ENCODE measurements at regions not wholly inside any gene's neighbourhood (a gene's known extent, or its start where the extent isn't known, plus 50 kb on each side); places are given as distances from the start of the nearest gene placed in this dataset.

DNA sequence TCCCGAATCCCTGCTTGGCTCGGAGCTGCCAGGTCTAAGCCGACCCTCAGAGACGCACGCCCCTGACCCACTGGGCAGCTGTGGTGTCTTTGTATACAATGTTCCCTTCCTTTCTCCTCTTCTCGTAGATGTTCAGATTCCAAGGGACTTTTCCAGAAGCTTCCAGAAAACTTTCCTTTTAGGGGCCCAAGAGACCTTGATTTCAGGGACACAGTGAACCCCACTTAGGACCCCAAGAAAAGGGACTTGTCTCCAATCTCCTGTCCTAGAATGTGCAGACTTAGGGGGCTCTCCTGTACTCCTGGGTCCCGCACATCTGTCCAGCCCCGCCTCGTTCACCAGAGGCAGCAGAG, 103.5 kb downstream of the EDN3 start:
- DNase-seq, result no peak

DNA sequence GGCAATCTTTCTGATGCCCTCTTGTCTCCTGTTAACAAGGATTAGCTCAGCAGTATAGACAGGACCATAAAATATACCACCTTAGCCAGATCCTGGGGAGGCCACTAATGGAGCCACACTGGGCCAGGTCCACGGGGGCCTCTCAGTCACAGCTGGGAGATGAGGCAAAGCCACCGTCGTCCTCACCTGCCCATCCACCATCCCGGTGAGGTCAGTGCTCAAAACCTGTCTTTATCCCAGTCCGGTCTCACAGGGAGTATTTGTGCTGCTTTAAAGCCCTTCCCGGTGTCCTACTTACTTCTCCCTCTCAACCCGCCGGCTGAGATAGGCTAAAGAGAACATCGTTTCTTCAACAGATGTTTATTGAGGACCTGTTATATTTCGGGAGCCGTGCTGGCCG, 104.3 kb downstream of the EDN3 start:
- DNase-seq, result no peak

DNA sequence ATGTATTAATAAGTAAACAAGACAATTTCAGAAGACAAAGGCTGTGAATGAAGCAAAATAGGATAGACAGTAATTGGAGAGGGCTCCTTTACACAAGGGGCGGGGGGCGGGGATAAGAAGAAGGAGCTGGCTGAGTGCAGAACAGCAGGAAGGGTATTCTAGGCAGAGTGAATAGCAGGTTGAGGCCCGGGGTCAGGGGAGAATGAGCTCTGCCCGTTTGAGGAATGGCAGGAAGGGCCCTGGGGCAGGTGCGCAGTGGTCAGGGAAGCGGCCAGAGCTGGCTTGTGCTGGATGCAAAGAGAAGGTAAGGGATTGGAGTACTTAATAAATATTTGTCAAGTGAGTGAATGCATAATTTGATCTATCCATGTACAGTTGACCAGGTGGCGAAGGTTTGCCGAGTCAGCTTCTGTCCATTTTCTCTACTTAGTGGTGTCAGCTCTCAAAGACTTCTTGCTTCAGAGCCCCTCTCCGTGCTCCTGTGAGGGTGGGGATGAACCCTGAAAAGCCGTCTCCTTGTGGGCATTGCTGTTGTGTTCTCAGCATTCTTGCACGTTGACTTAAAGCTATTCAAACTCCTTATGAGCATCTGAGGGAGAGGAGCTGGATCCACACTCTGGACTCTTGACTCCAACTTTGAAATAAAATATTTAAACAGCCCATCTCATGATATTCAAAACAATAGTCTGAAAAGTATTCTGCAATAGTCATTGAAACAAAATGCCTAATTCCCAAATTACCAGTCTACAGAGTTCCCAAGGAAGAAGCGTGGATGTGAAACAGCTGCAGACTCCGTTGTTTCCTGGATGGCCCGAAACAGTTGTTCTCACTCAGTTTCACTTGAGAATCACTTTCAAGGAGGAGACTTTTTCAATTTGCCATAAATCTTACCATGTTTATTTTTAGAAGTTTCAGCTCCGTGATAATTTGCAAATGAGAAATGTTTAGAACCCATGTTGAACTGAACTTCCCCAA, 105.1 kb downstream of the EDN3 start:
- no peak for DNase-seq

DNA sequence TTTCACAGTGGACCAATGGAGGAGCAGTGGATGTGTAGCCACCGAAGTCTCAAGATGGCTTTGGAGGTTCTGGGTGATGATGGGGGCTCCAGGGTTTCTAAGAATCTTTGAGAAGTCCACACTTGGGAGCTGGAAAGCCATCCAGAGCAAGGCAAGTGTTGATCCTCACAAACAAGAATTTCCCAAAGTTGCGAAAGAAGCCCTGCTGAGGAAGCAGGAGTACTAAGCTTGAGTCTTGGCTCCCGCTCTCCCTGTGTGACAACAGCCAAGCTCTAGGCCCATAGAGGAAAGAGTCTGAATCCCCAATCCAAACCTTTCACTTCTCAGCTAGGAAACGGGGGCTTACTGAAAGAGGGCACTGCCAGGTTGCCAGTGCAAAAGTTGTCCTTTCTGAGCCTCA, 106.0 kb downstream of the EDN3 start:
- no peak for DNase-seq

DNA sequence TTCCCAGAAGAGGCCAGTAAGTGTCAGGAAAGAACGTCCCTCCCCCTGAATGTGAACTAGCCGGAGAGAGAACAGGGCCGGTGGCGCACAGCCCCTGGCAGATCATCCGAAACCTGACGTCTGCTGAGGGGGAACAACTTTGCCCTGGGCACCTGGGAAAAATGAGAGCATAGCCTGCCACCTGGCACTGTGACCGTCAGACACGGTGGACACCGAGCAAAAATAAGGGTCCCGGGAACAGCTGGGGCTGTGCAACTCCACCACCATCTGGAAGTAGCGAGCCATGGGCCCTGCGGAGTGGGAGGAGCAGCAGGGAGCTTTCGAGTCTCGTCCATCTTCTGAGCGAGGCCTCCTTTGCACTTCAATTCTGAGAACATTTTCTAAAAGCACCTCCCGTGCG, 110.8 kb downstream of the EDN3 start:
- no peak for DNase-seq

DNA sequence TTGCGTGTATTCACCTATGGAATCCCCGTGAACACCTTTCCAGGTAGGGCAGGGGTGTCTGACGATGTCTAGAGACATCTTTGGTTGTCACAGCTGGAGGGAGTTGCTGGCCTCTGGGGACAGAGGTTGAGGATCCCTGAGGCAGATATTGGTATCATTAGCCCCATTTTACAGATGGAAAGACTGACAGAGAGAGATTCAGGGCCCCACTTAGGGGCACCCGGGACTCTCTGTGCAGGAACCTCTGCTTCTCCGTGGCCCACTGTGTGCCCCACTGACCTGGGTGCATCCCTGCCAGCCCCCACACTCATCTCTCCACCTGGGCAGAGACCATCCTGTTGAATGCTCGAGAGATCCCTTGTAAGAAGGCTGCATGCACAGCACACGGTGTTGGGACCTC, 111.2 kb downstream of the EDN3 start:
- no peak for DNase-seq

DNA sequence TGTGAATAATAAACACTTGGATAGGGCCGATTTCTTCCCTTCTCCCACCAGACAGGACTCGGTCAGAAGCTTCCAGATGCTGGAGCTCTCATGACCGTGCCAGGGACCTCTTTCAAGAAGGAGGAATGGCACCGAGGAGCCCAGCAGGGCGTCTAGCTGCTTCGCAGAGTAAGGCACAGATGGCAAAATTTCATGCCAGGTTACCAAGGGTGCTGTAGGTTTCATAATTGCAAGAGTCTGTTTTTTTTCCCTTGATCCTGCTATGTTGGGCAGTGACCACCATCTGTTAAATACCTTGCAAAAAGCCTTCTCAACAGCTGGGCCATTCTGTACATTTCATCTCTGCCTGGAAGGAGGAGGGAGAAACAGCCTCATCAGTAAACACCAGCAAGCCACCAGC, 111.8 kb downstream of the EDN3 start:
- DNase-seq, result no peak

DNA sequence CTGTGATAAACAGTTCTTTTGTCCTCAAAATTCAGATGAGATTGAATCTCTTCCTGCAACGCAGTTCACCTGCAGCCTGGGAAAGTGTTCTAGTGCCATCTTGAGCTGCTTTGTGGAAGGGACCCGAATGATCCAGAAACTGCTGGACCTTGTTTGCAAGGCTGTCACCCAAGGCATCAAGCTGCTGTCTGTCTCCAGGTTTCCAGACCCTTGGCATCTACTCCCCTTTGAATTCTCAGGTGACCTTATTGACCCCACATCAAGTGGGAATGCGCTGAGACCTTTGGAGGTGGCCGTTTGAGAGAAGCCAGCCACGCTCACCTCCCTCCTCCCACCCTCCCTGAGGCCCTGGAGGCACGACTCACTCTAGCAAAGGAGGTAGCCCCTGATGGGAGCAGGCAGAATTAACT, 112.5 kb downstream of the EDN3 start:
- DNase-seq, result no peak

DNA sequence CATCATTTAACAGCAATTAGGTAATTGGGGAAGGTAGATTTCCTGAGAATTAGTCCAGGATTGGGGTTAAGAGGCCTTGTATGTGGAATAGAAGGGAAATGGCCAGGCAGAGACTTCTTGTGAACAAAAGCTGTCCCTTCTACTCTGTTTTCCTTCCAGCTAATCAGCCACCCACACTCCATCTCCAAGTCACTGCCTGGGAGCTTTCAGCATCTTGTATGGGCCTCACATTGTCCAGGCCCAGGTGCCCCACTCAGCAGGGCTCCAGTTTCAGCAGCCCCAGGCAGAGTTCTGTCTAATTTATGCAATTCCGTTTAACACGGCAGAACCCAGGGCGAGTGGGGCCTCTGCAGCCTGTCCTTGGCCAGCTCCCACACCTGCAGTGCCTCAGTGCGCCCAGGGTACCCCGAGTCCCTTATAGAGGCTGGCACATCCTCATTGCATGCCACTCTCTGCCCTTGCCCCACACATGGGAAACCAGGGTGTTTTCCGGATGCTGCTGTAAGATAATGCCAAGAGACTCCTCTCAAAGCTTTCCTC, 113.0 kb downstream of the EDN3 start:
- DNase-seq, result no peak

DNA sequence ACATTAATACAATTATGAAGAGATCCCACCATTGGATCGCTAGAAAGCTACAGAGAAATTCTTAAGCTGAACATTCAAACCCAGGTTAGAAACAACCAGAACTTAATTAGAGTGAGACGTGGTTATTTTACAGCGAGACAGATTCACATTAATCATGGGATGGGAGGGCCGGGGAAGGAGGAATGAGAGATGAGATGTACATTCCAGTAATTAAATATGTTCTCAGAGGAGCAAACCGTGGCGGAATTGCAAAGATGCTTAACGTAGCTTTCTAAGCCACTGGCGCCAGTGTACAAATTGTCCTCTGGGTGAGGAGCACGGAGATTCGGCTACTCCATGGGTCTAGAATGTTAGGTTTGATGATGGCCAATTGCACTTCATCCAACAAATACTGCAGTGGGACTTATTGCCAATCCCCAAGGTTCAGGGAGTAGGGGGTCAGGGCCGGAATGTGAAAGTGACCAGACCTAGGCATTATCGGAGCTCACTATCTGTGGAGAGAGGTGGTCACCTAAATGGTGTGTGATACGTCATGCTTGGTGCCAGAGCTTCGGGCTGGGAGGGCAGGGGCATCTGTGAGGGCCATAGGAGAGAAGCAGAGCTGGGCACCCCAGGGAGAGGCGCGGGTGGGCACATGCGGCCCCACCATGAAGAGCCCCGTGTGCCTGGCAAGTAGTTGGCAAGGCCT, 114.7 kb downstream of the EDN3 start:
- DNase-seq, result no peak

DNA sequence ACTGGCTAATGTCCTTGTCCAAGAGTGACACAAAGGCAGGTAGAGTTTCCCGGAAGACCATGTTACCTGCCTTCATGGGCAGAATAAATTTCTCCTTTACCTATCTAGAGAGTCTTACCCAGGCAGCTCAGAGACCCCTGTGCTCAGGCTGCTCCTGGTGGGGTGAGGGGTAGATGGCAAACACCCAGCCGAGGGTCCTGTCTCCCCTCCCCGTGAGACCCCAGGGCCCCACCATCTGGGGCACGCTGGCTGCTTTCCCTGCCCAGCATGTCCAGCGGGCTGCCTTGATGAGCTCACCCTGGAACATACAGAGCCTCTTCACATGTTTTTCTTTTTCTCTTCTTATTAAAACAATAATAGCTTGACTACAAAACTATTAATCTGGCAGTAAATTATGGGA, 116.5 kb downstream of the EDN3 start:
- DNase-seq, result no peak

DNA sequence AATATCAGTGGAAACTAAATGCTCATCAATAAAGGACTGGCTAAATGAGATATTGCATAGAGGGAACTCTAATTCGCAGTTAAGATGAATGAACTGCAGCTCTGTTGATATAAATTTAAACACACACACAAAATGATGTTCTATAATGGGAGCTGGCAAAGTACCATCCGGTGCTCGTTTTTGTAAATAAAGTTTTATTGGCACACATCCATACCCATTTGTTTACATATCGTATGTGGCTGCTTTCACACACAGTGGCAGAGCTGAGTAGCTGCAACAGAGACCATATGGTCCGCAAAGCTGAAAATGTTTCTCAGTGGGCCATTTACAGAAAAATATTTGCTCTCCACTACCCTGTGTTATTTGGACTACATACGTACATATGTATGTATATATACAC, 120.7 kb downstream of the EDN3 start:
- DNase-seq, result no peak

DNA sequence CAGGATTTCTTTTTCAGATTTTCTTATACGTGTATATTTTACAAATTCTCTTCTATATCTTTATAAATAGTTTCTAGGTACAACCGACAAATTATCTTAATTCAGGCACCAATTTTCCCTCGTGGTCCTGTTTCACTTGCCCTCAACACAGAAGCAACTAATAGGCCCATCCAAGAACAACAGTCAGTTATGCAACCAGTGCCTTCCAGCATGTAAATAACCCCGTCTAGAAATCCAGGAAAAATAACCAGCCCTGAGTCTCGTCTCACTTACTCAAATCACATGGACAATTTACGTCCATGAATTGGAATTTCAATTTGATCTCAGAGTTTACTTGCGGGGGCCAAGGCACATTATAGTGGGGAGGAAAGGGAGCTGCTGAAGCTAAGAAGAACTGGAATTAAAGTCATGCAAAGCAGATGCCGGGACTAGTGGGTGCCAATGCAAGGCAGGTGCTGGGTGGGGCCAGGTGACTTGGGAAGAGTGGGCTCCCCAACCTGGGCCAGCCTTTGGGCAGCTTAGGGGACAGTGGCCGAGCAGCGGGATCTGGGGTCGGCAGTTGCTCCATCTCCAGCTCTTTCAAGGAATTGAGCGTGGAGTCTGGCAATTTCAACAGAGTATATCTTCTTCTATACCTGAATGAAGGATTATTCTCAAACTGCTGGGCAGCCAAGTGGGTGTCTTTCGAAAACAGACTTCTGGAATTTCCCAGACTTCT, 121.7 kb downstream of the EDN3 start:
- no peak for DNase-seq

DNA sequence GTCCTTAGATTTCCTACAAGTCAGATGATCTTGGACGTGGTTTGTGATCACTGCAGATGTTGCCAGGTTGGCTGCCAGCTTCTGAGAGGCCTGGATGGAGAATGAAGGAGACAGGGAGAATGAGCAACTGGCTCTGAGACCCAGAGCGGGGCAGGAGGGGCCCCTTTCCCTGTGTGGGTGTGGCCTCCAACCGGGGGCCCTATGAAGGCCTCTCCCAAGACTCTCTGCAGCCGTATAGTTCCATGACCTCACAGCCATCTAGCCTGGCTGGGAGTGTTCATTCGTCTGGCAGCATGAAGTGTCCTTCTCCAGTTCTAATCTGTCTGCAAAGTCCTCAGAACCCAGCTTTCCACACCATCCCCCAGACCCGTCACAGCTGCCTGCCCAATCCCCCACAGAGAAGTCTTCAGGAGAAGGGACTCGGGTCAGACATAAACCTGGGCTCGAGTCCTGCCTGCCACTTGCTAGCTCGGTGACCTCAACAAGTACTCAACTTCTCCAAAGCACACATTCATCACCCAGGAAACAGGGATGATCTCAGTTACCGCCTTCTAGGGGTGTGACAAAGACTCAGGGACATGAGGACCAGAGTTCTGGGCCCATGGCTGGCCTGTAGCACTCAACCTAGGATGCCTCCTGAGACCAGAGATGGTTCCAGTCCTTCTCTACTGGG, 122.6 kb downstream of the EDN3 start:
- DNase-seq, result no peak

DNA sequence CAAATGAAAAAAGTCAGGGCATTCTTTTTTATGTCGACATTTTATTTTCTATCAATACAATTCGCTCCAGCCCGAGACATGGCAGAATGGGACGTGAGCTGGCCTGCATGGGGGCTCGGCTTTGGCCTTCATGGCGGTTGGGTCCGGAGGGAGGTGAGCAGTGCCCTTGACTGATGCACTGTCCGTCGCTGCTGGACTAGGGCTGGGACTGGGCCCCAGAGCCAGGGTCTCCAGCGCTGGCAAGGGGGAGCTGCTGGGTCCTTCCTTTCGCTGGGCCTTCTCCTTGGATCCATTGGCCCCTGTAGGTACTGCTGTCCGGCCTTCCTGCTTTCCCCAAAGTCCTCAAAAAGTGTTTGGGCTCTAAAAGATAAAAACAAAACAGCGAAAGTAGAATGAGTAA, 124.6 kb downstream of the EDN3 start:
- no peak for DNase-seq

DNA sequence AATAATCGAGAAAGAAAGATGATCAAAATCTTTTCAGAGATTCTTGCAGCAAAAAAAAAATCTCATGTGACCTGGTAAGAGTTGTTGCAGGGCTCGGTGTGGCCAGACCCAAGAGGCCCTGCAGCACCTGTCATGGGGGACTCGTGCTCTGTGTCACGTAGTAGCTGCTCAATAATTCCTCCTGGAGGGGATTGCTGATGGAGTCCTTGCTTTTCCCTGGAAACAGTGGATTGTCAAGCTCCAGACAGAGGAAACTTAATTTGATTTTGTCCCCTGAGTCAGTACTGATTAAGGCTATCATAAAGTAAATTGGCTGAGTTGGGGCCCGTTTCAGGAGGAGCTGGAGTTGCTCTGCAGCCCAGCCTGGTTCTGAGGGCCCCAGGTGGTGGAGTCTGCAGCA, 125.2 kb downstream of the EDN3 start:
- DNase-seq, result no peak

DNA sequence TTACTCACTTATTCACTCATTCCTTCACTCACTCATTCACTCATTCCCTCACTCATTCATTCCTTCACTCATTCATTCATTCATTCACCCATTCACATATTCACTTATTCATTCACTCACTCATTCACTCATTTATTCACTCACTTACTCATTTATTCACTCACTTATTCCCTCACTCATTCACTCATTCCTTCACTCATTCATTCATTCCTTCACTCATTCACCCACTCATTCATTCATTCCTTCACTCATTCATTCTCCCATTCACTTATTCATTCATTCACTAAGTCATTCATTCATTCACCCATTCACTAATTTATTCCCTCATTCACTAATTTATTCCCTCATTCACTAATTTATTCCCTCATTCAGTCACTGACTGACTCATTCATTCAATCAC, 127.6 kb downstream of the EDN3 start:
- DNase-seq, result no peak

DNA sequence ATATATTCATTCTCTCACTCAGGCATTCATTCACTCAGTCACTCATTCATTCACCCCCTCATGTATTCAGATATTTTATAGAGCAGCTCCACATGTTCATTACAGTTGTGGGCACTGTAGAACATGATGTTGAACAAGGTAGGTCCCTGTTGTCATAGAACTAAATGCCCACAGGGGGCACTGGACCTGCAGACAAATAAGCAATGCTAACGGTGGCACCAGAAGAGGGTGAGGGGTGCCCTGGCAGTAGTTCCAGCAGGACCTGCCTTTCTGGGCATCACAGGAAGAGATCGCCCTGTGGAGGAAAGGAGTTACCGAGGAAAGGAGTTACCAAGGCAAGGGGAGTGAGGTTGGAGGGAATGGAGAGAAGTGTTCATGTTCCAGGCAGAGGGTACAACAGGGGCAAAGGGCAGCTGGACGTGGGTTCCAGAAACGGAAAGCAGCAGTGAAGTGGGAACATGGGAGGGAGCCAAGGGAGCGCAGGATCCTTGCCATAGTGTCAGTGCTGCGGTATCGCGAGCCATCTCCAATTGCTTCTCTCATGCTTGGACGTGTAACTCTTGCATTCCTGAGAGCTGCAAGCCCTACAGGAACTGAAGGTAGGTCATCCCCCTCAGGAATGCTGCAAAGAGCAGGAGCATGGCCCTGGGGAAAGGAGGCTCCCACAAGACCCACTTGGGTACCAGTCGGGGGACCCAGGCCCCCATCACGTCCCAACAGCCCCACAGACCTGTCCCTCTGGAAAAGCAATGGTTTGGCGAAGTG, 128.2 kb downstream of the EDN3 start:
- DNase-seq, result no peak

DNA sequence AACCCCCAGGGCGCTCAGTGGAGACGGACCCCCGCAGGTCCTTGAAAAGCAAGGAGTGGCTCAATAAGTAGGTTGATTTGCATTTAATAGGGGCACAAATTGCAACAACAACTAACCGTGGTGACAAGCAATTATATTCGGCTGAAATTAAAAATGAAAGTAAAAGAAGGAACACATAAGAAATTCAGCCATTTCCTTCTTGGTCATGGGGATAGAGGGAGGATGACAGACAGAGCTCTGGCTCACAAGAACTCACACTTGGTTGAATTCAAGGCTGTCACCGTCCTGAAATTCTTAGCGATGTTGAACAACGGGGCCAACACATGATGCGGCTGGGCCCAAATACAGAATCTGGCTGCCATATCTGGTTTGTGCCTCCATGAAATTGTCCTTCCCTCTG, 129.0 kb downstream of the EDN3 start:
- DNase-seq, result no peak

DNA sequence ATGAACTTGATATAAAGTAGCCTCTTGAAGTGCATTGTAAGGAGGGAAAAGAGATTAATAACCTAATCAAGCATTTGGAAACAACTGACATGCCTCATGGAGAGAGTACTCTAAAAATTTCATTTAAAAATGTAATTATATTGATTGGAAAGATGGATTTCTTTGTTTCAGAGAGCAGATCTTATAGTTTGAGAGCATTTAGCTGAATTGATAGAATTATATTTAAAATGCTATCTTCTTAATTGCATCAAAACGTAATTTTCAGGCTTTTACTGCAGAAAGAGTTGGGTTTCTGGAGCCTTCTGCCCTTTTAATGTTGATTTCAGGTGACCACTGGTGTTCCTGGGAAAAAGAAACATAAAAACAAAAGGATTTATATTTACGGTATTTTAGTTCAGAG, 130.6 kb downstream of the EDN3 start:
- no peak for DNase-seq

DNA sequence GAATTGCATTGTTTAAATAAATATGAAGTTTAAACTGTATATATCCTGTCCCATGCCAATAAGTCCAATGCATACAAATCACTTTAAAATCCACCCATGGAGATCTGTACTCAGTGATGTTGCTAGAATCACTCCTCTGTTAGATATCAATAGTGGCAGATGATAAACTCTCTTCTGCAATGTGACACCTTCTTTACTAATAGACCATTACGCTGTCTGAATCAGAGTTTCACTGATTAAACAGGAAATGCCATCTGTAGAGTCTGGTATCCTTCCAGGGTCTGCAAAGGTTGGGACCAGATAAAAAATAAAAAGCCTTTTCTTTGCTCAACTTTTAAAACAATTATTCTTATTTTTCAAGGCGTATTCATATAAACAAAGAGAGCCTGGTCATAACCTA, 134.5 kb downstream of the EDN3 start:
- DNase-seq, result no peak

DNA sequence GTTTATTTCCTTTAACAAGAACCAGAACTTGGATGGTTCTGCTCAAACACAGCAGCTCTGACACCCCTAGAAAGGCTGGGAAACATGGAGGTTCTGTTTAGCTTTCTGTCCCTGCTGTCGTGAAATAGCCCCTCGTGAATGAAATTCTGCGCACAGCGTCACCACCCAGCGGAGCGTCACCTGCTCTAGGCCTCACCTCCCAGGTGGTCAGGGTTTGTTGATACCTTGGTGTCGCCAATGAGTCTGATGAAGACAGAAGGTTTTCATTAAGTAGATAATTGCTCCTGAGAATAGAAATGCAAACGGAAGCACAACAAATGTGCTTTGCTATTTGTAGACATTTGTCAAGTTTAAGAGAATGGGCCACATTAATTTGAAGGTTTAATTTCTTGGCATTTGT, 135.1 kb downstream of the EDN3 start:
- no peak for DNase-seq
